ENCODE measurements at regions not wholly inside any gene's neighbourhood (a gene's known extent, or its start where the extent isn't known, plus 50 kb on each side); places are given as distances from the start of the nearest gene placed in this dataset.
"Not testable (repeated sequence)": the region's sequence is repeated elsewhere in the genome, so short reads cannot be mapped to it uniquely, and the experiment has no call there.

- no peak for DNase-seq
These were observed 255.5 kb downstream of the SYT10 start for GRCh38 chr12:33184161-33184560.

GRCh38 chr12:33182485-33182884 lies 257.1 kb downstream of the SYT10 start:
- no peak for DNase-seq

- DNase-seq, result no peak
These were observed 258.7 kb downstream of the SYT10 start for GRCh38 chr12:33180918-33181317.

GRCh38 chr12:33166260-33166659 lies 269.7 kb upstream of the PKP2 start:
- DNase-seq, result not testable (repeated sequence)

GRCh38 chr12:33156042-33156441 lies 259.5 kb upstream of the PKP2 start:
- no peak for DNase-seq

GRCh38 chr12:33147292-33147691 lies 250.7 kb upstream of the PKP2 start:
- not testable (repeated sequence) for DNase-seq

- DNase-seq, result no peak
These were observed 232.9 kb upstream of the PKP2 start for GRCh38 chr12:33129500-33129899.

GRCh38 chr12:33125755-33126154 lies 229.2 kb upstream of the PKP2 start:
- no peak for DNase-seq

- no peak for DNase-seq
These were observed 219.7 kb upstream of the PKP2 start for GRCh38 chr12:33116284-33116683.

- DNase-seq, result no peak
These were observed 219.1 kb upstream of the PKP2 start for GRCh38 chr12:33115716-33116115.

- DNase-seq, result no peak
These were observed 215.3 kb upstream of the PKP2 start for GRCh38 chr12:33111850-33112249.

- DNase-seq, result not testable (repeated sequence)
These were observed 211.2 kb upstream of the PKP2 start for GRCh38 chr12:33107827-33108226.

- no peak for DNase-seq
These were observed 197.0 kb upstream of the PKP2 start for GRCh38 chr12:33093534-33093933.

- DNase-seq, result not testable (repeated sequence)
These were observed 191.3 kb upstream of the PKP2 start for GRCh38 chr12:33087876-33088275.

- not testable (repeated sequence) for DNase-seq
These were observed 179.8 kb upstream of the PKP2 start for GRCh38 chr12:33076401-33076800.

GRCh38 chr12:33075130-33075766 lies 178.7 kb upstream of the PKP2 start:
- DNase-seq, result not testable (repeated sequence)

GRCh38 chr12:33061844-33062243 lies 165.3 kb upstream of the PKP2 start:
- DNase-seq, result no peak

- DNase-seq, result no peak
These were observed 157.8 kb upstream of the PKP2 start for GRCh38 chr12:33054371-33054770.

GRCh38 chr12:33052141-33053051 lies 155.8 kb upstream of the PKP2 start:
- DNase-seq, result no peak

- no peak for DNase-seq
These were observed 151.1 kb upstream of the PKP2 start for GRCh38 chr12:33047666-33048065.

GRCh38 chr12:33044447-33044846 lies 147.9 kb upstream of the PKP2 start:
- DNase-seq, result no peak

- no peak for DNase-seq
These were observed 145.0 kb upstream of the PKP2 start for GRCh38 chr12:33041562-33041961.

GRCh38 chr12:33033999-33034398 lies 137.4 kb upstream of the PKP2 start:
- not testable (repeated sequence) for DNase-seq

- no peak for DNase-seq
These were observed 130.2 kb upstream of the PKP2 start for GRCh38 chr12:33026791-33027190.

Measured in NCI-H2171 treated with DMSO at 0.1 percent for 48 hours (cell line).